ENCODE measurements at regions not wholly inside any gene's neighbourhood (a gene's known extent, or its start where the extent isn't known, plus 50 kb on each side); places are given as distances from the start of the nearest gene placed in this dataset.
"Not testable (repeated sequence)": the region's sequence is repeated elsewhere in the genome, so short reads cannot be mapped to it uniquely, and the experiment has no call there.

GRCh38 chr9:71306134-71306533, 184.7 kb upstream of the TRPM3 start:
- Histone ChIP-seq H3K36me3 (ENCODE audit: control insufficient read depth in 2 of 2, insufficient read depth in 2 of 2, low read length in 2 of 2) (no peaks in the 10 kb centered on the region), H3K9me3 (ENCODE audit: control insufficient read depth in 2 of 2, low read length in 2 of 2) (no peaks in the 10 kb centered on the region), H3K27me3 (ENCODE audit: control insufficient read depth in 2 of 2, insufficient read depth in 2 of 2, low read length in 2 of 2) (no peaks in the 10 kb centered on the region), H3K4me1 (ENCODE audit: control insufficient read depth in 2 of 2, insufficient read depth in 2 of 2, low read length in 2 of 2) (no peaks in the 10 kb centered on the region), H3K4me3 (ENCODE audit: low read length in 2 of 2) (no peak overlapping the region), H3K9ac (ENCODE audit: low read depth in 1 of 2, low read length in 2 of 2) (no peak overlapping the region), H3K27ac (ENCODE audit: low read depth in 2 of 2, low read length in 2 of 2) (no peak overlapping the region)

GRCh38 chr9:71303351-71303750, 181.9 kb upstream of the TRPM3 start:
- no peak overlapping the region for H3K9ac ChIP-seq (ENCODE audit: low read depth in 1 of 2, low read length in 2 of 2)
- no peak overlapping the region for H3K27ac ChIP-seq (ENCODE audit: low read depth in 2 of 2, low read length in 2 of 2)
- no peaks in the 10 kb centered on the region for H3K27me3 ChIP-seq (ENCODE audit: control insufficient read depth in 2 of 2, insufficient read depth in 2 of 2, low read length in 2 of 2)
- no peaks in the 10 kb centered on the region for H3K4me1 ChIP-seq (ENCODE audit: control insufficient read depth in 2 of 2, insufficient read depth in 2 of 2, low read length in 2 of 2)
- no peaks in the 10 kb centered on the region for H3K9me3 ChIP-seq (ENCODE audit: control insufficient read depth in 2 of 2, low read length in 2 of 2)
- no peaks in the 10 kb centered on the region for H3K36me3 ChIP-seq (ENCODE audit: control insufficient read depth in 2 of 2, insufficient read depth in 2 of 2, low read length in 2 of 2)
- H3K4me3 ChIP-seq (ENCODE audit: low read length in 2 of 2): no peak overlapping the region

GRCh38 chr9:71302776-71303175, 181.4 kb upstream of the TRPM3 start:
- Histone ChIP-seq H3K27me3 (ENCODE audit: control insufficient read depth in 2 of 2, insufficient read depth in 2 of 2, low read length in 2 of 2) (no peaks in the 10 kb centered on the region), H3K36me3 (ENCODE audit: control insufficient read depth in 2 of 2, insufficient read depth in 2 of 2, low read length in 2 of 2) (no peaks in the 10 kb centered on the region), H3K27ac (ENCODE audit: low read depth in 2 of 2, low read length in 2 of 2) (no peak overlapping the region), H3K4me3 (ENCODE audit: low read length in 2 of 2) (no peak overlapping the region), H3K4me1 (ENCODE audit: control insufficient read depth in 2 of 2, insufficient read depth in 2 of 2, low read length in 2 of 2) (no peaks in the 10 kb centered on the region), H3K9ac (ENCODE audit: low read depth in 1 of 2, low read length in 2 of 2) (no peak overlapping the region), H3K9me3 (ENCODE audit: control insufficient read depth in 2 of 2, low read length in 2 of 2) (no peaks in the 10 kb centered on the region)

- no peak overlapping the region for H3K27ac ChIP-seq (ENCODE audit: low read depth in 2 of 2, low read length in 2 of 2)
- no peaks in the 10 kb centered on the region for H3K36me3 ChIP-seq (ENCODE audit: control insufficient read depth in 2 of 2, insufficient read depth in 2 of 2, low read length in 2 of 2)
- H3K27me3 ChIP-seq (ENCODE audit: control insufficient read depth in 2 of 2, insufficient read depth in 2 of 2, low read length in 2 of 2): no peaks in the 10 kb centered on the region
- H3K9me3 ChIP-seq (ENCODE audit: control insufficient read depth in 2 of 2, low read length in 2 of 2): no peaks in the 10 kb centered on the region
- no peak overlapping the region for H3K9ac ChIP-seq (ENCODE audit: low read depth in 1 of 2, low read length in 2 of 2)
- no peak overlapping the region for H3K4me3 ChIP-seq (ENCODE audit: low read length in 2 of 2)
- no peaks in the 10 kb centered on the region for H3K4me1 ChIP-seq (ENCODE audit: control insufficient read depth in 2 of 2, insufficient read depth in 2 of 2, low read length in 2 of 2)
These were observed 174.5 kb upstream of the TRPM3 start for GRCh38 chr9:71295928-71296327.

GRCh38 chr9:71286146-71286545, 164.7 kb upstream of the TRPM3 start:
- Histone ChIP-seq H3K27ac (ENCODE audit: low read depth in 2 of 2, low read length in 2 of 2) (no peak overlapping the region), H3K9me3 (ENCODE audit: control insufficient read depth in 2 of 2, low read length in 2 of 2) (no peaks in the 10 kb centered on the region), H3K4me3 (ENCODE audit: low read length in 2 of 2) (no peak overlapping the region), H3K4me1 (ENCODE audit: control insufficient read depth in 2 of 2, insufficient read depth in 2 of 2, low read length in 2 of 2) (no peaks in the 10 kb centered on the region), H3K9ac (ENCODE audit: low read depth in 1 of 2, low read length in 2 of 2) (no peak overlapping the region), H3K27me3 (ENCODE audit: control insufficient read depth in 2 of 2, insufficient read depth in 2 of 2, low read length in 2 of 2) (no peaks in the 10 kb centered on the region), H3K36me3 (ENCODE audit: control insufficient read depth in 2 of 2, insufficient read depth in 2 of 2, low read length in 2 of 2) (no peaks in the 10 kb centered on the region)

- no peak overlapping the region for H3K4me3 ChIP-seq (ENCODE audit: low read length in 2 of 2)
- no peaks in the 10 kb centered on the region for H3K4me1 ChIP-seq (ENCODE audit: control insufficient read depth in 2 of 2, insufficient read depth in 2 of 2, low read length in 2 of 2)
- no peak overlapping the region for H3K9ac ChIP-seq (ENCODE audit: low read depth in 1 of 2, low read length in 2 of 2)
- no peaks in the 10 kb centered on the region for H3K36me3 ChIP-seq (ENCODE audit: control insufficient read depth in 2 of 2, insufficient read depth in 2 of 2, low read length in 2 of 2)
- H3K27ac ChIP-seq (ENCODE audit: low read depth in 2 of 2, low read length in 2 of 2): no peak overlapping the region
- H3K9me3 ChIP-seq (ENCODE audit: control insufficient read depth in 2 of 2, low read length in 2 of 2): no peaks in the 10 kb centered on the region
- no peaks in the 10 kb centered on the region for H3K27me3 ChIP-seq (ENCODE audit: control insufficient read depth in 2 of 2, insufficient read depth in 2 of 2, low read length in 2 of 2)
These were observed 163.8 kb upstream of the TRPM3 start for GRCh38 chr9:71285191-71285656.

- H3K27ac ChIP-seq (ENCODE audit: low read depth in 2 of 2, low read length in 2 of 2); H3K9ac ChIP-seq (ENCODE audit: low read depth in 1 of 2, low read length in 2 of 2); H3K9me3 ChIP-seq (ENCODE audit: control insufficient read depth in 2 of 2, low read length in 2 of 2); H3K4me1 ChIP-seq (ENCODE audit: control insufficient read depth in 2 of 2, insufficient read depth in 2 of 2, low read length in 2 of 2); H3K27me3 ChIP-seq (ENCODE audit: control insufficient read depth in 2 of 2, insufficient read depth in 2 of 2, low read length in 2 of 2); H3K36me3 ChIP-seq (ENCODE audit: control insufficient read depth in 2 of 2, insufficient read depth in 2 of 2, low read length in 2 of 2); H3K4me3 ChIP-seq (ENCODE audit: low read length in 2 of 2): not testable (repeated sequence)
These were observed 160.7 kb upstream of the TRPM3 start for GRCh38 chr9:71282116-71282515.

- Histone ChIP-seq H3K27me3 (ENCODE audit: control insufficient read depth in 2 of 2, insufficient read depth in 2 of 2, low read length in 2 of 2) (no peaks in the 10 kb centered on the region), H3K9ac (ENCODE audit: low read depth in 1 of 2, low read length in 2 of 2) (no peak overlapping the region), H3K36me3 (ENCODE audit: control insufficient read depth in 2 of 2, insufficient read depth in 2 of 2, low read length in 2 of 2) (no peaks in the 10 kb centered on the region), H3K4me3 (ENCODE audit: low read length in 2 of 2) (no peak overlapping the region), H3K4me1 (ENCODE audit: control insufficient read depth in 2 of 2, insufficient read depth in 2 of 2, low read length in 2 of 2) (no peaks in the 10 kb centered on the region), H3K9me3 (ENCODE audit: control insufficient read depth in 2 of 2, low read length in 2 of 2) (no peaks in the 10 kb centered on the region), H3K27ac (ENCODE audit: low read depth in 2 of 2, low read length in 2 of 2) (no peak overlapping the region)
These were observed 157.8 kb upstream of the TRPM3 start for GRCh38 chr9:71279151-71279739.

- Histone ChIP-seq H3K4me3 (ENCODE audit: low read length in 2 of 2) (no peak overlapping the region), H3K9ac (ENCODE audit: low read depth in 1 of 2, low read length in 2 of 2) (no peak overlapping the region), H3K9me3 (ENCODE audit: control insufficient read depth in 2 of 2, low read length in 2 of 2) (no peaks in the 10 kb centered on the region), H3K36me3 (ENCODE audit: control insufficient read depth in 2 of 2, insufficient read depth in 2 of 2, low read length in 2 of 2) (no peaks in the 10 kb centered on the region), H3K27me3 (ENCODE audit: control insufficient read depth in 2 of 2, insufficient read depth in 2 of 2, low read length in 2 of 2) (no peaks in the 10 kb centered on the region), H3K27ac (ENCODE audit: low read depth in 2 of 2, low read length in 2 of 2) (no peak overlapping the region), H3K4me1 (ENCODE audit: control insufficient read depth in 2 of 2, insufficient read depth in 2 of 2, low read length in 2 of 2) (peaks cover 0 to 3% of the 10 kb centered on the region in 2 donors)
These were observed 152.2 kb upstream of the TRPM3 start for GRCh38 chr9:71273613-71274012.

- Histone ChIP-seq H3K4me1 (ENCODE audit: control insufficient read depth in 2 of 2, insufficient read depth in 2 of 2, low read length in 2 of 2) (peaks cover 0 to 3% of the 10 kb centered on the region in 2 donors), H3K4me3 (ENCODE audit: low read length in 2 of 2) (no peak overlapping the region), H3K9ac (ENCODE audit: low read depth in 1 of 2, low read length in 2 of 2) (no peak overlapping the region), H3K36me3 (ENCODE audit: control insufficient read depth in 2 of 2, insufficient read depth in 2 of 2, low read length in 2 of 2) (no peaks in the 10 kb centered on the region), H3K27me3 (ENCODE audit: control insufficient read depth in 2 of 2, insufficient read depth in 2 of 2, low read length in 2 of 2) (no peaks in the 10 kb centered on the region), H3K27ac (ENCODE audit: low read depth in 2 of 2, low read length in 2 of 2) (no peak overlapping the region), H3K9me3 (ENCODE audit: control insufficient read depth in 2 of 2, low read length in 2 of 2) (no peaks in the 10 kb centered on the region)
These were observed 150.2 kb upstream of the TRPM3 start for GRCh38 chr9:71271602-71272001.

- Histone ChIP-seq H3K9me3 (ENCODE audit: control insufficient read depth in 2 of 2, low read length in 2 of 2) (no peaks in the 10 kb centered on the region), H3K36me3 (ENCODE audit: control insufficient read depth in 2 of 2, insufficient read depth in 2 of 2, low read length in 2 of 2) (no peaks in the 10 kb centered on the region)
These were observed 149.1 kb upstream of the TRPM3 start for GRCh38 chr9:71270554-71270953.

More at GRCh38 chr9:71270554-71270953, 149.1 kb upstream of the TRPM3 start:
- H3K27me3 ChIP-seq (ENCODE audit: control insufficient read depth in 2 of 2, insufficient read depth in 2 of 2, low read length in 2 of 2): no peaks in the 10 kb centered on the region
- H3K4me1 ChIP-seq (ENCODE audit: control insufficient read depth in 2 of 2, insufficient read depth in 2 of 2, low read length in 2 of 2): peaks cover 0 to 3% of the 10 kb centered on the region in 2 donors
- H3K27ac ChIP-seq (ENCODE audit: low read depth in 2 of 2, low read length in 2 of 2): no peak overlapping the region
- H3K4me3 ChIP-seq (ENCODE audit: low read length in 2 of 2): no peak overlapping the region
- H3K9ac ChIP-seq (ENCODE audit: low read depth in 1 of 2, low read length in 2 of 2): no peak overlapping the region

Data from mucosa of rectum (tissue), 2 donors.